Neural progenitor cell (in vitro differentiated cells): ENCODE measurements at regions not wholly inside any gene's neighbourhood (a gene's known extent, or its start where the extent isn't known, plus 50 kb on each side); places are given as distances from the start of the nearest gene placed in this dataset.

Source experiments
- DNase-seq: peaks from one replicate; pipeline ENCODE4 v3.0.0-alpha.2; 2016; ENCODE audit warnings: low spot score
- H2AFZ ChIP-seq: fragments of 200-600 bp; sonication (generic); replicated peaks from 2 replicates; pipeline ENCODE4 v1.6.1; 2016; ENCODE audit warnings: antibody characterized with exemption
- H3F3A ChIP-seq: fragments of 200-600 bp; sonication (generic); 2 replicates; pipeline ENCODE4 v1.6.1; 2016; ENCODE audit warnings: antibody characterized with exemption, low read depth
- H3K27ac ChIP-seq: fragments of 200-600 bp; sonication (generic); 2 replicates; pipeline ENCODE4 v1.5.1; 2016; ENCODE audit warnings: mild to moderate bottlenecking
- H3K27me3 ChIP-seq: fragments of 200-600 bp; sonication (generic); 2 replicates; pipeline ENCODE4 v1.6.1; 2016; ENCODE audit warnings: mild to moderate bottlenecking, moderate library complexity
- H3K36me3 ChIP-seq: fragments of 200-600 bp; sonication (generic); 2 replicates; pipeline ENCODE4 v1.5.1; 2016
- H3K4me1 ChIP-seq: fragments of 200-600 bp; sonication (generic); 2 replicates; pipeline ENCODE4 v1.6.1; 2016; ENCODE audit warnings: mixed run types
- H3K4me2 ChIP-seq: fragments of 200-600 bp; sonication (generic); 2 replicates; pipeline ENCODE4 v1.6.1; 2016
- H3K4me3 ChIP-seq: fragments of 200-600 bp; sonication (generic); 2 replicates; pipeline ENCODE4 v1.5.1; 2016
- H3K79me2 ChIP-seq: fragments of 200-600 bp; sonication (generic); 2 replicates; pipeline ENCODE4 v1.6.1; 2016; ENCODE audit warnings: low read depth
- H3K9ac ChIP-seq: fragments of 200-600 bp; sonication (generic); 2 replicates; pipeline ENCODE4 v1.6.1; 2016
- H3K9me3 ChIP-seq: fragments of 200-600 bp; sonication (generic); 2 replicates; pipeline ENCODE4 v1.5.1; 2016; ENCODE audit warnings: low read depth
- H4K20me1 ChIP-seq: fragments of 200-600 bp; sonication (generic); 2 replicates; pipeline ENCODE4 v1.6.1; 2016; ENCODE audit warnings: low read depth
- H3K27ac Mint-ChIP-seq: 3 replicates; pipeline ENCODE4 v1.8.0; 2021; ENCODE audit warnings: mixed read lengths
- H3K27me3 Mint-ChIP-seq: 2 replicates; pipeline ENCODE4 v1.8.0; 2022; ENCODE audit warnings: low read depth, mild to moderate bottlenecking, inconsistent platforms, moderate library complexity, mixed read lengths; ENCODE audit not compliant: insufficient read depth
- H3K36me3 Mint-ChIP-seq: 3 replicates; pipeline ENCODE4 v1.8.0; 2021; ENCODE audit warnings: mixed read lengths
- H3K4me1 Mint-ChIP-seq: 3 replicates; pipeline ENCODE4 v1.8.0; 2021; ENCODE audit warnings: mixed read lengths
- H3K4me3 Mint-ChIP-seq: 3 replicates; pipeline ENCODE4 v1.8.0; 2021; ENCODE audit warnings: mild to moderate bottlenecking, moderate library complexity, mixed read lengths
- H3K9me3 Mint-ChIP-seq: 3 replicates; pipeline ENCODE4 v1.8.0; 2020; ENCODE audit warnings: mixed read lengths
- EZH2 ChIP-seq: fragments of 200-600 bp; sonication (generic); IDR thresholded peaks from 2 replicates; pipeline ENCODE4 v1.6.1; 2017; ENCODE audit warnings: antibody characterized with exemption, mild to moderate bottlenecking, moderate library complexity
- EZH2phosphoT487 ChIP-seq: fragments of 200-600 bp; sonication (generic); IDR thresholded peaks from 2 replicates; pipeline ENCODE4 v1.6.1; 2017; ENCODE audit warnings: antibody characterized with exemption
- TF ChIP-seq, protein P1 (sequence below): fragments of 200-600 bp; sonication (generic); IDR thresholded peaks from 2 replicates; pipeline ENCODE4 v1.5.1; 2017; ENCODE audit warnings: antibody characterized with exemption, mild to moderate bottlenecking

DNA sequence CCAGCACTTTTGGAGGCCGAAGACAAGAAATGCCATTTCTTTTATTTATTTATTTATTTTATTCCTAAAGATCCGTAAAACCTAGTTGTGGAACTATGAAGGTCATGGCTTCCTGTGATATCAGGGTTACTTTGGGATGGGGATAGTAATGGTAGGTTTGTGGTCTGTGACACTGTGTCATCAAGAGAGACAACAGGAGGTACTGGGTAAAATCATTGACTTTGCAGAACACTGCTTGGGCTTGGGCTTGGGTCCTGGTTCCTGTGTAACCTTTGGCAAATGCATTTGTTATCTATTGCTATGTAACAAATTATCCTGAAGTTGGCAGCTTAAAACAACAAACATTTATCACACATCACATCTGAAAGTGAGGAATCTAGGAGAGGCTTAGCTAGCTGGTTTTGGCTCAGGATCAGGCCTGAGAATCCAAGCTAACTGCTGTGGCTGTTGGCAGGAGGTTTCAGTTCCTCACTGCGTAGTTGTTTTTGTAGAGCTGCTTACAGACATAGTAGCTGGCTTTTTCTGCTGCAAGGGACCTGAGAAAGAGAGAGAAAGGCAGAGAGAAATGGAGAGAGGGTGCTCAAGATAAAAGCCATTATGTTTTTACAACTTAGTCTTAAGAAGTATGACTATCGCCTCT lies 576.4 kb upstream of the SLIT2 start:
- no peaks in the 10 kb centered on the region for H3F3A ChIP-seq
- H3K4me1 ChIP-seq: no peaks in the 10 kb centered on the region
- Mint-ChIP-seq H3K4me3 (no peak overlapping the region), H3K4me1 (no peaks in the 10 kb centered on the region), H3K36me3 (no peaks in the 10 kb centered on the region), H3K9me3 (peaks cover 7% of the 10 kb centered on the region), H3K27ac (no peak overlapping the region), H3K27me3 (no peaks in the 10 kb centered on the region)
- no peak overlapping the region for H3K9ac ChIP-seq
- TF ChIP-seq, protein P1, sequence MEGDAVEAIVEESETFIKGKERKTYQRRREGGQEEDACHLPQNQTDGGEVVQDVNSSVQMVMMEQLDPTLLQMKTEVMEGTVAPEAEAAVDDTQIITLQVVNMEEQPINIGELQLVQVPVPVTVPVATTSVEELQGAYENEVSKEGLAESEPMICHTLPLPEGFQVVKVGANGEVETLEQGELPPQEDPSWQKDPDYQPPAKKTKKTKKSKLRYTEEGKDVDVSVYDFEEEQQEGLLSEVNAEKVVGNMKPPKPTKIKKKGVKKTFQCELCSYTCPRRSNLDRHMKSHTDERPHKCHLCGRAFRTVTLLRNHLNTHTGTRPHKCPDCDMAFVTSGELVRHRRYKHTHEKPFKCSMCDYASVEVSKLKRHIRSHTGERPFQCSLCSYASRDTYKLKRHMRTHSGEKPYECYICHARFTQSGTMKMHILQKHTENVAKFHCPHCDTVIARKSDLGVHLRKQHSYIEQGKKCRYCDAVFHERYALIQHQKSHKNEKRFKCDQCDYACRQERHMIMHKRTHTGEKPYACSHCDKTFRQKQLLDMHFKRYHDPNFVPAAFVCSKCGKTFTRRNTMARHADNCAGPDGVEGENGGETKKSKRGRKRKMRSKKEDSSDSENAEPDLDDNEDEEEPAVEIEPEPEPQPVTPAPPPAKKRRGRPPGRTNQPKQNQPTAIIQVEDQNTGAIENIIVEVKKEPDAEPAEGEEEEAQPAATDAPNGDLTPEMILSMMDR: no peak
- H3K27me3 ChIP-seq: no peaks in the 10 kb centered on the region
- no peaks in the 10 kb centered on the region for H3K36me3 ChIP-seq
- no peak for DNase-seq
- H3K79me2 ChIP-seq: no peaks in the 10 kb centered on the region
- H3K27ac ChIP-seq: no peak overlapping the region
- H4K20me1 ChIP-seq: no peaks in the 10 kb centered on the region
- H3K9me3 ChIP-seq: no peaks in the 10 kb centered on the region
- H3K4me2 ChIP-seq: no peak overlapping the region
- no peak overlapping the region for H3K4me3 ChIP-seq
- no peak overlapping the region for H2AFZ ChIP-seq

GRCh38 chr4:19659101-19659500 lies 592.6 kb upstream of the SLIT2 start:
- no peak for DNase-seq
- no peaks in the 10 kb centered on the region for H3F3A ChIP-seq
- Mint-ChIP-seq H3K9me3 (no peaks in the 10 kb centered on the region), H3K36me3 (no peaks in the 10 kb centered on the region), H3K27me3 (no peaks in the 10 kb centered on the region), H3K4me1 (peaks cover 4% of the 10 kb centered on the region), H3K4me3 (no peak overlapping the region), H3K27ac (no peak overlapping the region)
- H4K20me1 ChIP-seq: no peaks in the 10 kb centered on the region
- H3K36me3 ChIP-seq: no peaks in the 10 kb centered on the region
- H3K9ac ChIP-seq: no peak overlapping the region
- no peak overlapping the region for H3K4me2 ChIP-seq
- H2AFZ ChIP-seq: no peak overlapping the region
- H3K27me3 ChIP-seq: no peaks in the 10 kb centered on the region
- no peaks in the 10 kb centered on the region for H3K9me3 ChIP-seq
- no peak overlapping the region for H3K4me3 ChIP-seq
- TF ChIP-seq, protein P1: no peak
- TF ChIP-seq EZH2 (no peak), EZH2phosphoT487 (no peak)
- no peaks in the 10 kb centered on the region for H3K4me1 ChIP-seq
- H3K27ac ChIP-seq: no peak overlapping the region
- H3K79me2 ChIP-seq: no peaks in the 10 kb centered on the region

- H3K4me1 Mint-ChIP-seq: no peaks in the 10 kb centered on the region
These were observed 593.8 kb upstream of the SLIT2 start for GRCh38 chr4:19657856-19658255.

More at GRCh38 chr4:19657856-19658255, 593.8 kb upstream of the SLIT2 start:
- Histone ChIP-seq H4K20me1 (no peaks in the 10 kb centered on the region), H3F3A (no peaks in the 10 kb centered on the region), H3K9ac (no peak overlapping the region), H3K36me3 (no peaks in the 10 kb centered on the region), H3K27me3 (no peaks in the 10 kb centered on the region), H2AFZ (no peak overlapping the region), H3K4me3 (no peak overlapping the region), H3K4me2 (no peak overlapping the region), H3K27ac (no peak overlapping the region), H3K9me3 (no peaks in the 10 kb centered on the region), H3K4me1 (no peaks in the 10 kb centered on the region), H3K79me2 (no peaks in the 10 kb centered on the region)
- no peak for DNase-seq
- Mint-ChIP-seq H3K4me3 (no peak overlapping the region), H3K27me3 (no peaks in the 10 kb centered on the region), H3K27ac (no peak overlapping the region), H3K9me3 (no peaks in the 10 kb centered on the region), H3K36me3 (no peaks in the 10 kb centered on the region)
- no peak for TF ChIP-seq EZH2
- TF ChIP-seq, protein P1: no peak
- TF ChIP-seq EZH2phosphoT487: no peak
